Testis (tissue), 2 donors: ENCODE measurements at regions not wholly inside any gene's neighbourhood (a gene's known extent, or its start where the extent isn't known, plus 50 kb on each side); places are given as distances from the start of the nearest gene placed in this dataset.

Source experiments
- CTCF ChIP-seq, 3 experiments: fragments of 450-650 bp in 2 of 3; fragments of 200-600 bp in 1 of 3; sonication (generic) in 1 of 3; IDR thresholded peaks; one replicate each; pipeline ENCODE4 v1.5.1; 2016 to 2019; ENCODE audit warnings: antibody characterized with exemption in 3 of 3, mild to moderate bottlenecking in 2 of 3, moderate library complexity in 1 of 3
- POLR2A ChIP-seq: fragments of 450-650 bp; IDR thresholded peaks from one replicate; pipeline ENCODE4 v1.6.1; 2017; ENCODE audit warnings: antibody characterized with exemption, mild to moderate bottlenecking, moderate library complexity

- TF ChIP-seq CTCF (IDR thresholded peaks at IDR 0.05) (no peak), POLR2A (no peak)
These were observed 53.9 kb upstream of the ENPP7 start for GRCh38 chr17:79676796-79677195.
